Effector memory CD8-positive, alpha-beta T cell (primary cell): ENCODE measurements at regions not wholly inside any gene's neighbourhood (a gene's known extent, or its start where the extent isn't known, plus 50 kb on each side); places are given as distances from the start of the nearest gene placed in this dataset.

Experiments
- ATAC-seq: fragments of 150-1000 bp; cut with Tn5 transposase; replicated peaks from 2 replicates; pipeline ENCODE4 v1.10.0; 2021; ENCODE audit warnings: mild to moderate bottlenecking, moderate library complexity
- DNase-seq, 3 experiments: peaks; one replicate each; pipeline ENCODE4 v3.0.0; 2021
- H3K27ac Mint-ChIP-seq, 2 donors: one replicate each; pipeline ENCODE4 v1.8.0; 2022; ENCODE audit warnings: mild to moderate bottlenecking in 2 of 2, mixed read lengths in 2 of 2, moderate library complexity in 2 of 2
- H3K27me3 Mint-ChIP-seq, 2 donors: one replicate each; pipeline ENCODE4 v1.8.0; 2022; ENCODE audit warnings: mixed read lengths in 2 of 2
- H3K36me3 Mint-ChIP-seq: one replicate; pipeline ENCODE4 v1.8.0; 2022; ENCODE audit warnings: mild to moderate bottlenecking, moderate library complexity, mixed read lengths; ENCODE audit not compliant: insufficient read depth
- H3K4me1 Mint-ChIP-seq, 2 donors: one replicate each; pipeline ENCODE4 v1.8.0; 2022; ENCODE audit warnings: low read depth in 2 of 2, mixed read lengths in 2 of 2
- H3K4me3 Mint-ChIP-seq, 2 donors: one replicate each; pipeline ENCODE4 v1.8.0; 2022; ENCODE audit warnings: mild to moderate bottlenecking in 2 of 2, mixed read lengths in 2 of 2, moderate library complexity in 2 of 2
- H3K9me3 Mint-ChIP-seq, 2 donors: one replicate each; pipeline ENCODE4 v1.8.0; 2022; ENCODE audit warnings: mixed read lengths in 2 of 2

DNA sequence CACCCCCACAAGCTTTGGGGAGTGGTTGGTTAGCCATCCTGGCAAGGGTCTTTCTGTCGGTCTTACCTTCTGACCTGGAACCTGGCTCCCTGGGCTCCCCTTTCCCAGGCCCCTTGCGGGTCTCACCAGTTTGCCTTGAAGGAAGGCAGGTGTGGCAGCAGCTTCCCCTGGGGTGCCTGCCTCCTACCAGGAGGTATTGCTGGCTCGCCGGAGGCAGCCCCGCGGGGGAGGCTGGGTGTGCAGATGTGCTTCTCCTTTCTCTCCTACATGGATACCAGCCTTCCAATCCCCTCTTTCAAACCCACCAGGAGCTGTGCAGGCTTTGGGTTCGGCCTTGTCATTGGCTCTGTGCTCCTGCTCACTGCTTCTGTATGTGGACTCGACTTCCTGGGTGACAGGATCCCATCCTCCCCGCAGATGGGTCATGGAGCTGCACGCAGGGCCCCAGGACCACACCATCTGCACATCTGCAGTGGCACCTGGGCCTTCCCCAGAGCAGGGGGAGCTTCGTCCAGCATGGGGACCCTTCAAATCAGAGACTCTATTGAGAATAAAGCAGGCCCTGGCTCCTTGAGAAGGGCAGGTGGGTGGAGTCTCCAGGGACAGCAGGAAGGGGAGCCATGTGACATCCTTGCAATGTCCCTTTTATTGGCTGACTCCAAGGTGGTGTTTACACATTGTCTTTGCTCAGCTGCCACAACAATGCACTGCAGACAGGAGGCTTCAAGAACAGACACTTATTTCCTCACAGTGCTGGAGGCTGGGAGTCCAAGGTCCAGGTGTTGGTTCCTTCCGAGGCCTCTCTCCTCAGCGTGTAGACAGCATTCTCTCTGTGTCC is 592.0 kb downstream of the BRD1 start:
- DNase-seq, result no peak
- Mint-ChIP-seq H3K27me3 (peaks cover 0 to 62% of the 10 kb centered on the region in 2 donors), H3K27ac (no peak overlapping the region), H3K4me3 (no peak overlapping the region), H3K9me3 (no peaks in the 10 kb centered on the region), H3K4me1 (no peaks in the 10 kb centered on the region), H3K36me3 (no peaks in the 10 kb centered on the region)
- no peak for ATAC-seq

- Mint-ChIP-seq H3K4me1 (no peaks in the 10 kb centered on the region), H3K4me3 (no peak overlapping the region), H3K27ac (no peak overlapping the region), H3K27me3 (peaks cover 0 to 56% of the 10 kb centered on the region in 2 donors), H3K9me3 (no peaks in the 10 kb centered on the region), H3K36me3 (no peaks in the 10 kb centered on the region)
- no peak for ATAC-seq
- DNase-seq, result no peak
Observed at GRCh38 chr22:49234459-49234858, 593.2 kb downstream of the BRD1 start.

DNA sequence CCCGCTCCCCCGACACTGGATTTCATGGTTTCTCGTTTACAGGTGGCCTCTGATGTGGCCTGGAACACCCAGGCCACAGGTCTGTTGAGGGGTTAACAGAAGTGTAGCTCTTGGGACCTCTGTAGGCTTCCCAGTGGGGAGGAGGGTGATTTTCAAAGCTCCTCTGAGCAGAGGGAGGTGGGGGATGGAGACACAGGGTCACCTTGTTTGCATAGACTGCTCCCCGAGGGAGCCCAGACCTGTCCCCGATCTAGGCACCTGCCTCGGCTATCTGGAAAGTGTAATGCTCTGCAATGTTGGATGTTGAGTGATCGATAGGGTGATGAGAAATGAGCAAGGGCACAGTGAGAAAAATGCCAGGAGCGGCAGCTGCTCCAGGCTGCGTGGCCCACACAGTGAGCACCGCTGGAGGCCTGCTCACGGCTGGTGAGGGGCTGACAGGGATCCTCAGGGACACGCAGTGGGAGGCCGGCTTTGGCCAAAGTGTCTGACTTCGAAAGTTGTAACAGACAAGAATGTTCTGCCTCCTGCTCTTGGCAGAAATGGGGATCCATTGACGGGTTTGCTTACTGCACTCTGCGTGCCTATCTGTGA is 594.1 kb downstream of the BRD1 start:
- no peaks in the 10 kb centered on the region for H3K36me3 Mint-ChIP-seq
- H3K4me1 Mint-ChIP-seq, result no peaks in the 10 kb centered on the region
- DNase-seq (no peak), ATAC-seq (no peak)
- peaks cover 0 to 56% of the 10 kb centered on the region in 2 donors for H3K27me3 Mint-ChIP-seq
- H3K4me3 Mint-ChIP-seq, result no peak overlapping the region
- H3K27ac Mint-ChIP-seq, result no peak overlapping the region
- no peaks in the 10 kb centered on the region for H3K9me3 Mint-ChIP-seq

GRCh38 chr22:49232319-49233067 is 595.2 kb downstream of the BRD1 start:
- H3K4me1 Mint-ChIP-seq, result no peaks in the 10 kb centered on the region
- ATAC-seq (no peak), DNase-seq (no peak)
- H3K9me3 Mint-ChIP-seq, result no peaks in the 10 kb centered on the region
- H3K36me3 Mint-ChIP-seq, result no peaks in the 10 kb centered on the region
- no peak overlapping the region for H3K27ac Mint-ChIP-seq
- H3K27me3 Mint-ChIP-seq, result peaks cover 0 to 50% of the 10 kb centered on the region in 2 donors
- H3K4me3 Mint-ChIP-seq, result no peak overlapping the region

GRCh38 chr22:49230194-49230577 is 597.5 kb downstream of the BRD1 start:
- H3K27me3 Mint-ChIP-seq, result peaks cover 0 to 32% of the 10 kb centered on the region in 2 donors
- H3K27ac Mint-ChIP-seq, result no peak overlapping the region
- no peak overlapping the region for H3K4me3 Mint-ChIP-seq
- no peaks in the 10 kb centered on the region for H3K36me3 Mint-ChIP-seq
- ATAC-seq, result no peak
- H3K4me1 Mint-ChIP-seq, result no peaks in the 10 kb centered on the region
- H3K9me3 Mint-ChIP-seq, result no peaks in the 10 kb centered on the region
- no peak for DNase-seq

DNA sequence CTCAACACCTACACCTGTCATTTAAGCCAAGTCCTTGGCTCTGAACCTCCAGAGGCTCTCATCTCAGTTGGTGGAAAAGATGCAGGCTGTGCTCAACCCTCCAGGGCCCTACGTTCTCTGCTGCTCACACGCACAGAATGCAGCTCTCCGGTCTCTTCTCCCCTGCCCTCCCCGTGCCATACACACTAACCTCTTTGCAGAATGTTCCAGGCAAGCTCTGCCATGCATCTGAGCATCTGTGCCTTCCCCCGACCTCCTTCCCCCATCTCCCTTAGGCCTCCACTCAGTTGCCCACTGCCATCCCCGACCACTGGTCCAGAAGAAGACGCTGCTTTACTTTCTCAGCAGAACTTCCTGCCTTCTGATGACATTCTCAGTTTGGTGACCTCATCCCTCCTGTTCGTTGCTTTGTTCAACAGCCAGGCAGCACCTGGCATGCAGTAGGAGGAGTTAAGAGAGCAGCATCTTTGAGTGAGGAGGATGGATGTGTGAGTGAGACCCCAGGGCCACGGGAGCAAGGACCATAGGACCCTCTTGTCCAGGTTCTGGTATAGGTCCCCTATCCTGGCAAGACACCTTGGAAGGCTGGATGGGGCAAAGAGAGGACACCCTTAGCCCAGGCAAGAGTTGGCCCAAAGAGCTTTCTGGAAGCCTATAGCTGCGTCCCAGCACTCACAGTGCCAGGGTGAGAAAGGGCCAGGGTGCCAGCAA is 598.0 kb downstream of the BRD1 start:
- Mint-ChIP-seq H3K4me1 (no peaks in the 10 kb centered on the region), H3K4me3 (no peak overlapping the region), H3K36me3 (no peaks in the 10 kb centered on the region), H3K27ac (no peak overlapping the region), H3K27me3 (peaks cover 0 to 32% of the 10 kb centered on the region in 2 donors), H3K9me3 (no peaks in the 10 kb centered on the region)
- ATAC-seq, result no peak
- no peak for DNase-seq

DNA sequence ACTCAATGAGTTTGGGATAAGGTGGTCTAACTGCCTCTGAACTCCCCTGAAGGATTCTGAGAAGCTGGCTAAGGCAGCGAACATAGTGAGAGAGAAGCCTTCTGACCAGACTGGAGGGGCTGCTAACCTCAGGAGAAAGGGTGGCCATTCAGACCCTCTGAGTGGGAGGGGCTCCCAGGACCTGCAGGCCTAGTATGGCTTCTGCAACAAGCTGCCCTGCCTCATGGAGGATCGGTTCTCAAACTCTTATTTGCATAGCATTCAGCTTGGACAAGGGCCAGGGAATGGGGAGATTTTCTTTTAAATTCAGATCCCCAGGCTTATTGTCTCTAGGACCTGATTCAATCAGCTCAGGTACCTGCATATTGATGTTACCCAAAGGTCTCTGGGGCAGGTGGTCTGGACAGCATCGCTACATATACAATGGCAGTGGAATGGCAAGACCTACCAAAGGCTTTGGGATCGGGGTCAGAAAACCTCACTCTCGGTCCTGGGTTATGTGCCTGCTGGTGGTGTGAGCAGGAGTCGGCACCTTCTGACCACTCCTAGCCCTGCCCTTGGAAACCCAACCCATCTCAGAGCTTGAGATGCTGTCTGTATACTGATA is 599.1 kb downstream of the BRD1 start:
- Mint-ChIP-seq H3K4me1 (no peaks in the 10 kb centered on the region), H3K36me3 (no peaks in the 10 kb centered on the region), H3K27me3 (peaks cover 0 to 26% of the 10 kb centered on the region in 2 donors), H3K4me3 (no peak overlapping the region), H3K27ac (no peak overlapping the region), H3K9me3 (no peaks in the 10 kb centered on the region)
- no peak for ATAC-seq
- no peak for DNase-seq

- no peak for DNase-seq
- Mint-ChIP-seq H3K36me3 (no peaks in the 10 kb centered on the region), H3K27me3 (peaks cover 7 to 18% of the 10 kb centered on the region in 2 donors), H3K4me3 (no peak overlapping the region), H3K9me3 (no peaks in the 10 kb centered on the region), H3K4me1 (no peaks in the 10 kb centered on the region), H3K27ac (no peak overlapping the region)
- no peak for ATAC-seq
Observed at GRCh38 chr22:49227670-49228069, 600.0 kb downstream of the BRD1 start.

- Mint-ChIP-seq H3K4me3 (no peak overlapping the region), H3K4me1 (no peaks in the 10 kb centered on the region), H3K9me3 (no peaks in the 10 kb centered on the region), H3K36me3 (no peaks in the 10 kb centered on the region), H3K27me3 (peaks cover 6 to 22% of the 10 kb centered on the region in 2 donors), H3K27ac (no peak overlapping the region)
- DNase-seq, result no peak
- no peak for ATAC-seq
Observed at GRCh38 chr22:49226096-49226495, 601.6 kb downstream of the BRD1 start.

DNA sequence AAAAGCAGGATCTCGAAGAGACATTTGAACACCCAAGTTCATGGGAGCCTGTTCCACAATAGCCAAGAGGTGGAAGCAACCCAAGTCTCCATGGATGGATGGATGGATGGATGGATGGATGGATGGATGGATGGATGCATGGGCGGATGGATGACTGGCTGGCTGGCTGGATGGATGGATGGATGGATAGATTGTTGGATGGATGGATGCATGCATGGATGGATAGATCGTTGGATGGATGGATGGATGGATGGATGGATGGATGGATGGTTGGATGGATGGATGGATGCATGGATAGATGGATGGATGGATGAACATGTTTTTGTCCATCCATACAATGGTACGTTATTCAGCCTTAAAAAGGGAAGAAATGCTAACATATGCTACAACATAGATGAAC is 603.4 kb downstream of the BRD1 start:
- Mint-ChIP-seq H3K4me1 (no peaks in the 10 kb centered on the region), H3K27me3 (peaks cover 5 to 33% of the 10 kb centered on the region in 2 donors), H3K4me3 (no peak overlapping the region), H3K36me3 (no peaks in the 10 kb centered on the region), H3K9me3 (no peaks in the 10 kb centered on the region), H3K27ac (no peak overlapping the region)
- ATAC-seq (no peak), DNase-seq (no peak)

DNA sequence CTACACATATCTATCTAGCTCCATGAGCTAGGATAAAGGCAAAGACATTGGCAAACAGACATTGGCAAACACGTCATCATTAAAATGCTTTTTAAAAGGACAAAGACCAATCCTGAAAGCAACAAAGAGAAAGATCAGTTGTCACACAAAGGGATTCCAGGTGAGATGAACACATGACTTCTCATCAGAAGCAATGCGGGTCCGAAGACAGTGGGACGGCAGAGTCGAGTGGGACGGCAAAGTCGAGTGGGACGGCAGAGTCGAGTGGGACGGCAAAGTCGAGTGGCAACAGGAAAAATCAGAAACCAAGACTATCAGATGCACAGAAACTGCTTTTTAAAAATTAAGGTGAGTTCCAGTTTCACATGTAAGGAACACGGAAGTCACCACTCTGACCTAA is 609.5 kb downstream of the BRD1 start:
- Mint-ChIP-seq H3K4me3 (no peak overlapping the region), H3K36me3 (no peaks in the 10 kb centered on the region), H3K4me1 (no peaks in the 10 kb centered on the region), H3K27ac (no peak overlapping the region), H3K27me3 (peaks cover 66 to 74% of the 10 kb centered on the region in 2 donors), H3K9me3 (peaks cover 1 to 11% of the 10 kb centered on the region in 2 donors)
- DNase-seq (no peak), ATAC-seq (no peak)

- Mint-ChIP-seq H3K27ac (no peak overlapping the region), H3K9me3 (peaks cover 1 to 11% of the 10 kb centered on the region in 2 donors), H3K27me3 (peaks cover 59 to 73% of the 10 kb centered on the region in 2 donors), H3K36me3 (no peaks in the 10 kb centered on the region), H3K4me1 (no peaks in the 10 kb centered on the region), H3K4me3 (no peak overlapping the region)
- no peak for DNase-seq
- ATAC-seq, result no peak
Observed at GRCh38 chr22:49216579-49216978, 611.1 kb downstream of the BRD1 start.

GRCh38 chr22:49215840-49216239 is 611.8 kb downstream of the BRD1 start:
- H3K27me3 Mint-ChIP-seq, result peaks cover 52 to 77% of the 10 kb centered on the region in 2 donors
- ATAC-seq (no peak), DNase-seq (no peak)
- no peak overlapping the region for H3K4me3 Mint-ChIP-seq
- no peak overlapping the region for H3K27ac Mint-ChIP-seq
- H3K9me3 Mint-ChIP-seq, result peaks cover 1 to 11% of the 10 kb centered on the region in 2 donors
- no peaks in the 10 kb centered on the region for H3K4me1 Mint-ChIP-seq
- no peaks in the 10 kb centered on the region for H3K36me3 Mint-ChIP-seq
